ENCODE measurements at regions not wholly inside any gene's neighbourhood (a gene's known extent, or its start where the extent isn't known, plus 50 kb on each side); places are given as distances from the start of the nearest gene placed in this dataset.

DNA sequence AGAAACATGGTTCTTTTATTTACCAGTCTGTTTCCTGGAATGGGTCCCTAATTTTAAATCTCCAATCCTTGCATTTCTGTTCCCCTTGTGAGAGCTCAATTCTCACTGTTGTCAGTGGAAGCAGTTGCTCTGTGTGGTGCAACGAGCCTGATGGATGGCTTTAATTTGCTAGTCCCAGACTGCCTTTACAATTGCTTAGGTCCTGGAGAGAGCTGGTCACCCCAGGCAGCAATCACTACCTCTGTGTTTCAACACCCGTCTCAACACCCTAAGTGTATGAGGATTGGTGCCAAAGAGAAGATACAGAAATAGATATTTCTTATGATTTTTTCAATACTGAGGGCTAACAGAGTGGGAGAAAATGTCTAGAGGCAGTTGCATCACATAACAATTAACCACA lies 873.8 kb downstream of the GLUD2 start:
- Histone ChIP-seq H3K36me3 (ENCODE audit: control insufficient read depth, insufficient read depth, low read length) (no peaks in the 10 kb centered on the region), H3K27me3 (ENCODE audit: control insufficient read depth, insufficient read depth, low read length) (no peaks in the 10 kb centered on the region), H3K4me3 (ENCODE audit: low read depth, low read length) (no peak overlapping the region)
- DNase-seq (ENCODE audit: low read depth) = no peak
- ChIA-PET CTCF (no interaction called here), POLR2A (no interaction called here)
- TF ChIP-seq, protein P1, sequence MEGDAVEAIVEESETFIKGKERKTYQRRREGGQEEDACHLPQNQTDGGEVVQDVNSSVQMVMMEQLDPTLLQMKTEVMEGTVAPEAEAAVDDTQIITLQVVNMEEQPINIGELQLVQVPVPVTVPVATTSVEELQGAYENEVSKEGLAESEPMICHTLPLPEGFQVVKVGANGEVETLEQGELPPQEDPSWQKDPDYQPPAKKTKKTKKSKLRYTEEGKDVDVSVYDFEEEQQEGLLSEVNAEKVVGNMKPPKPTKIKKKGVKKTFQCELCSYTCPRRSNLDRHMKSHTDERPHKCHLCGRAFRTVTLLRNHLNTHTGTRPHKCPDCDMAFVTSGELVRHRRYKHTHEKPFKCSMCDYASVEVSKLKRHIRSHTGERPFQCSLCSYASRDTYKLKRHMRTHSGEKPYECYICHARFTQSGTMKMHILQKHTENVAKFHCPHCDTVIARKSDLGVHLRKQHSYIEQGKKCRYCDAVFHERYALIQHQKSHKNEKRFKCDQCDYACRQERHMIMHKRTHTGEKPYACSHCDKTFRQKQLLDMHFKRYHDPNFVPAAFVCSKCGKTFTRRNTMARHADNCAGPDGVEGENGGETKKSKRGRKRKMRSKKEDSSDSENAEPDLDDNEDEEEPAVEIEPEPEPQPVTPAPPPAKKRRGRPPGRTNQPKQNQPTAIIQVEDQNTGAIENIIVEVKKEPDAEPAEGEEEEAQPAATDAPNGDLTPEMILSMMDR (IDR thresholded peaks at IDR 0.05; ENCODE audit: insufficient read depth, low read depth, low read length) = no peak

DNA sequence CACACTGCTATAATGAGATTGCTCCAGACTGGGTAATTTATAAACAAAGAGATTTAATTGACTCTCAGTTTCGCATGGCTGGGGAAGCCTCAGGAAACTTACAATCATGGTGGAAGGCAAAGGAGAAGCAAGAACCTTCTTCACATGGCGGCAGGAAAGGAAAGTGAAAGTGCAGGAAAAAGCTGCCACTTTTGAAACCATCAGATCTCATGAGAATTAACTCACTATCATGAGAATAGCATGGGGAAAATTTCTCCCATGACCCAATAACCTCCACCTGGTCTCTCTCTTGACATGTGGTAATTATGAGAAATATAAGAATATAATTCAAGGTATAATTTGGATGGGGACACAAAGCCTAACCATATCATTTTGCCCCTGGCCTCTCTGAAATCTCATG lies 884.2 kb downstream of the GLUD2 start:
- H3K27me3 ChIP-seq (ENCODE audit: control insufficient read depth, insufficient read depth, low read length) = no peaks in the 10 kb centered on the region
- H3K4me3 ChIP-seq (ENCODE audit: low read depth, low read length) = no peak overlapping the region
- no peaks in the 10 kb centered on the region for H3K36me3 ChIP-seq (ENCODE audit: control insufficient read depth, insufficient read depth, low read length)
- ChIA-PET CTCF (no interaction called here), POLR2A (no interaction called here)
- TF ChIP-seq, protein P1 (IDR thresholded peaks at IDR 0.05; ENCODE audit: insufficient read depth, low read depth, low read length) = no peak
- no peak for DNase-seq (ENCODE audit: low read depth)

DNA sequence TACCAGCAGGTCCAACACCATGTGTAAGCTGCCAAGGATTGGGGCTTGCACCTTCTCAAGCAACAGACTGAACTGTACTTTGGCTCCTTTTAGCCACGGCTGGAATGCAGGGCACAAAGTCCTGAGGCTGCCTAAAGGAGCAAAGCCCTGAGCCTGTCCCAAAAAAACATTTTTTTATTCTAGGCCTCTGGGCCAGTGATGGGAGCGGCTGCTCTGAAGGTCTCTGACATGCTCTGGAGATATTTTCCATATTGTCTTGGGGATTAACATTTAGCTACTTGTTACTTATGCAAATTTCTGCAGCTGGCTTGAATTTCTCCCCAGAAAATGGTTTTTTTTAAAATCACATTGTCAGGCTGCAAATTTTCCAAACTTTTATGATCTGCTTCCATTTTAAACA lies 885.3 kb downstream of the GLUD2 start:
- Histone ChIP-seq H3K36me3 (ENCODE audit: control insufficient read depth, insufficient read depth, low read length) (no peaks in the 10 kb centered on the region), H3K4me3 (ENCODE audit: low read depth, low read length) (no peak overlapping the region), H3K27me3 (ENCODE audit: control insufficient read depth, insufficient read depth, low read length) (no peaks in the 10 kb centered on the region)
- DNase-seq (ENCODE audit: low read depth) = no peak
- ChIA-PET CTCF (no interaction called here), POLR2A (no interaction called here)
- TF ChIP-seq, protein P1 (IDR thresholded peaks at IDR 0.05; ENCODE audit: insufficient read depth, low read depth, low read length) = no peak

DNA sequence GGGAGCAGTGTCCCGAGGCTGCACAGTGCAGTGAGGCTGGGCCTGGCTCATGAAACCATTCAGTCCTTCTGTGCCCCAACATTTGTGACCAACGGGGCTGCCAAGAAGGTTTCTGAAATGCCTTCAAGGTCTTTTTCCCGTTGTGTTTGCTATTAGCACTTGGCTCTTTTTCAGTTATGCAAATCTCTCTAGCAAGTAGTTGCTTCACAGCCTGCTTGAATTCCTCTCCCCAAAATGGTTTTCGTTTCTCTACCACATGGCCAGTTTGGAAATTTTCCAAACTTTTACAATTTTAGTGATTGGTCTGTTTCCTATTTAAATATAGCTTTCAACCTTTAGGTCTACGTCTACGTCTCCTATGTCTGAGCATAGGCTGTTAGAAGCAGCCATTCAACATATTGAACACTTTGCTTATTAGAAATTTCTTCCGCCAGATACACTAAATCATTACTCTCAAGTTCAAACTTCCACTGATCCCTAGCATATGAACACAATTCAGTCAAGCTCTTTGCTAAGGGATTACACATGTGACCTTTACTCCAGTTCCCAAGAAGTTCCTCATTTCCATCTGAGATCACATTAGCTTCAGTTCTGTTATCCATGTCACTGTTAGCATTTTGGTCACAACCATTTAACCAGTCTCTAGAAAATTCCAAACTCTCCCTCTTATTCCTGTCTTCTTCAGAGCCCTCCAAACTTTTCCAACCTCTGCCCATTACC lies 901.8 kb downstream of the GLUD2 start:
- ChIA-PET CTCF (no interaction called here), POLR2A (no interaction called here)
- Histone ChIP-seq H3K4me3 (ENCODE audit: low read depth, low read length) (no peak overlapping the region), H3K36me3 (ENCODE audit: control insufficient read depth, insufficient read depth, low read length) (no peaks in the 10 kb centered on the region), H3K27me3 (ENCODE audit: control insufficient read depth, insufficient read depth, low read length) (no peaks in the 10 kb centered on the region)
- TF ChIP-seq, protein P1 (IDR thresholded peaks at IDR 0.05; ENCODE audit: insufficient read depth, low read depth, low read length) = no peak
- no peak for DNase-seq (ENCODE audit: low read depth)

DNA sequence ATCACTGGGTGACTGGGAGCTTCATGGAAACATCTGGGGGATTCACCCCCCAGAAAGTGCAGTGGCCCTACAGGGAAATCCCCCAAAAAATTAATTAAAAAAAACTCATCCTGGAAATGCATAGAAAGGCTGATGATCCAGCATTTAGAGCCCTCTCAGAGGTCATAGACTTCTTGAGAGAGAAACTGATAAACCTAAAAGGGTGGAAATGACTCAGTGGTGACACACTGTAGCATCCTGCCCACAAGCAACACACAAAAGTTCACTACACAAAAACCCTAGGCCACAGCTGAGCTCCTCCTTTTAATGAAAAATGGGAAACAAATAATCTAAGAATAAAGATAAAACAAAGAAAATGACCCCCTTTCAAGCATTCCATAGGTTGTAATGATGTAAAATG lies 911.5 kb downstream of the GLUD2 start:
- Histone ChIP-seq H3K27me3 (ENCODE audit: control insufficient read depth, insufficient read depth, low read length) (no peaks in the 10 kb centered on the region), H3K36me3 (ENCODE audit: control insufficient read depth, insufficient read depth, low read length) (no peaks in the 10 kb centered on the region), H3K4me3 (ENCODE audit: low read depth, low read length) (no peak overlapping the region)
- POLR2A ChIA-PET = no interaction called here
- TF ChIP-seq, protein P1 (IDR thresholded peaks at IDR 0.05; ENCODE audit: insufficient read depth, low read depth, low read length) = no peak
- no peak for DNase-seq (ENCODE audit: low read depth)
- CTCF ChIA-PET = no interaction called here
